Fibroblast of lung (primary cell): ENCODE measurements at regions not wholly inside any gene's neighbourhood (a gene's known extent, or its start where the extent isn't known, plus 50 kb on each side); places are given as distances from the start of the nearest gene placed in this dataset.

Source experiments
- DNase-seq, 2 donors: peaks; one replicate each; pipeline versions ENCODE4 v3.0.0 to v3.0.0-alpha.2; 2010; ENCODE audit warnings: low read depth in 2 of 2
- H2AFZ ChIP-seq: 2 replicates; pipeline ENCODE4 v1.5.1; 2012; ENCODE audit warnings: low read length, control low read depth, inconsistent platforms
- H3K27ac ChIP-seq: 2 replicates; pipeline ENCODE4 v1.5.1; 2011; ENCODE audit warnings: low read length, control low read depth; ENCODE audit not compliant: insufficient read depth
- H3K27me3 ChIP-seq: 2 replicates; pipeline ENCODE4 v1.5.1; 2011; ENCODE audit warnings: mild to moderate bottlenecking, low read length; ENCODE audit not compliant: control insufficient read depth, insufficient read depth
- H3K36me3 ChIP-seq: 2 replicates; pipeline ENCODE4 v1.5.1; 2011; ENCODE audit warnings: low read length; ENCODE audit not compliant: control insufficient read depth, insufficient read depth
- H3K4me1 ChIP-seq: 2 replicates; pipeline ENCODE4 v1.5.1; 2011; ENCODE audit warnings: low read length; ENCODE audit not compliant: control insufficient read depth, insufficient read depth; ENCODE audit errors: extremely low read depth
- H3K4me2 ChIP-seq: 2 replicates; pipeline ENCODE4 v1.5.1; 2011; ENCODE audit warnings: low read length, control low read depth; ENCODE audit not compliant: insufficient read depth; ENCODE audit errors: extremely low read depth
- H3K4me3 ChIP-seq, 4 experiments: fragments of 200-600 bp in 1 of 4; sonication (generic) in 1 of 4; replicated peaks in 1 of 4; 2 replicates each; pipeline ENCODE4 v1.5.1; 2011 to 2016; ENCODE audit warnings: low read length in 4 of 4, low read depth in 3 of 4, mild to moderate bottlenecking in 3 of 4, control low read depth in 2 of 4, inconsistent platforms in 1 of 4, mixed read lengths in 1 of 4; ENCODE audit not compliant: insufficient read depth in 1 of 4; ENCODE audit errors: control extremely low read depth in 1 of 4
- H3K79me2 ChIP-seq: 2 replicates; pipeline ENCODE4 v1.5.1; 2012; ENCODE audit warnings: mild to moderate bottlenecking, low read length, inconsistent platforms; ENCODE audit not compliant: control insufficient read depth, insufficient read depth
- H3K9ac ChIP-seq: 2 replicates; pipeline ENCODE4 v1.5.1; 2011; ENCODE audit warnings: mild to moderate bottlenecking, low read length, control low read depth; ENCODE audit not compliant: insufficient read depth
- H3K9me3 ChIP-seq: 2 replicates; pipeline ENCODE4 v1.5.1; 2012; ENCODE audit warnings: low read depth, low read length; ENCODE audit not compliant: control insufficient read depth, insufficient read depth
- H4K20me1 ChIP-seq: 2 replicates; pipeline ENCODE4 v1.5.1; 2011; ENCODE audit warnings: low read length; ENCODE audit not compliant: control insufficient read depth, insufficient read depth; ENCODE audit errors: extremely low read depth
- CTCF ChIP-seq, 2 donors: IDR thresholded peaks in 1 of 2; conservative IDR thresholded peaks in 1 of 2; 1 replicate in 1 of 2; 2 replicates in 1 of 2; pipeline ENCODE4 v1.5.1; 2011 to 2012; ENCODE audit warnings: low read length in 2 of 2, control low read depth in 1 of 2, inconsistent platforms in 1 of 2, low read depth in 1 of 2, mild to moderate bottlenecking in 1 of 2
- EZH2 ChIP-seq: IDR thresholded peaks from 2 replicates; pipeline ENCODE4 v1.5.1; 2012; ENCODE audit warnings: low read length, control low read depth, mild to moderate bottlenecking; ENCODE audit errors: missing control alignments

DNA sequence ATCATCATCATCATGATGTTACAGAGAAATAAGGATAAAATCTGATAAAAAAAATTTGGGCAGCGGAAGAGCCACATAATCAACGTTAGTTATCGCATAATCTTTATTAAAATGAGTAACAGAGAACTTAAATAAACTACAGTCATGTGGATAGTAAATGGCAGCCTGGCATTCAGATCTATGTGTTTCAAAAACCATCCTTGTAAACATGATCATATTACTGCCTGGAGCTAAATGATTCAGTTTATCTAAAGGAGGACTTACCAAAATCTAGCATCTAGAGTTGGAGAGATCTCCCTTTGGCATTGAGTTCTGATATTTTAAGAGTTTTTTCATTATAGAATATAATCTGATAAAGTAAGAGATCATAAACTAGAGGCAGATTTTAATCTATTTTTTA, 200.1 kb upstream of the MGAT4C start:
- Histone ChIP-seq H3K9ac (no peak overlapping the region), H3K36me3 (no peaks in the 10 kb centered on the region), H3K27me3 (no peaks in the 10 kb centered on the region), H3K4me1 (no peaks in the 10 kb centered on the region), H3K79me2 (no peaks in the 10 kb centered on the region), H3K27ac (no peak overlapping the region), H3K4me2 (no peak overlapping the region), H2AFZ (no peak overlapping the region), H3K9me3 (no peaks in the 10 kb centered on the region), H4K20me1 (no peaks in the 10 kb centered on the region), H3K4me3 (no peak overlapping the region)
- DNase-seq, result no peak
- TF ChIP-seq EZH2, result no peak
- TF ChIP-seq CTCF (conservative IDR thresholded peaks at IDR 0.05 in 1 of 2, IDR thresholded peaks at IDR 0.05 in 1 of 2; ENCODE audit: low read depth in 1 of 2, low read length in 2 of 2), result no peak

DNA sequence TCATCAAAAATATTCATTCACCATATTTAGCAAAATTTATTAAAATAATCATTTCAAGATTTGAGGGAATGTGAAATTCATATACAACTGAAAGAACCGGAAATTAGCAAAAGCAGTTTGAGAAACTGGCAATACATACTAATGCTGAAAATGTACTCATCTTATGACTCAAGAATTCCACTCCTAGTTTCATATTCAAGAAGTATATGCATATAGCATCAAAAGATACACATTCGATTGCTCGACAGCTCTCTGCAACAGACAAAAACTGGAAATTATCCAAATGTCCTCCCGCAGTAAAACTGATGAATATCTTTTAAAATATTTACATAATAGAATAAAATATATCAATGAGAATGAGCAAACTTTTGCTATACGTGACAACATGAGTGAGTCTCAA, 189.2 kb upstream of the MGAT4C start:
- H3K9ac ChIP-seq, result no peak overlapping the region
- no peak overlapping the region for H3K27ac ChIP-seq
- H3K9me3 ChIP-seq, result no peaks in the 10 kb centered on the region
- H3K36me3 ChIP-seq, result no peaks in the 10 kb centered on the region
- no peaks in the 10 kb centered on the region for H4K20me1 ChIP-seq
- H2AFZ ChIP-seq, result no peak overlapping the region
- no peaks in the 10 kb centered on the region for H3K4me1 ChIP-seq
- no peaks in the 10 kb centered on the region for H3K27me3 ChIP-seq
- no peak overlapping the region for H3K4me3 ChIP-seq
- peak in 1 of 2 donors; percentile 31 for DNase-seq
- no peak for TF ChIP-seq CTCF (conservative IDR thresholded peaks at IDR 0.05 in 1 of 2, IDR thresholded peaks at IDR 0.05 in 1 of 2; ENCODE audit: low read depth in 1 of 2, low read length in 2 of 2)
- TF ChIP-seq EZH2, result no peak
- no peak overlapping the region for H3K4me2 ChIP-seq
- H3K79me2 ChIP-seq, result no peaks in the 10 kb centered on the region

- Histone ChIP-seq H4K20me1 (no peaks in the 10 kb centered on the region), H3K9me3 (no peaks in the 10 kb centered on the region), H2AFZ (no peak overlapping the region), H3K36me3 (no peaks in the 10 kb centered on the region), H3K79me2 (no peaks in the 10 kb centered on the region), H3K27ac (no peak overlapping the region), H3K4me1 (no peaks in the 10 kb centered on the region), H3K9ac (no peak overlapping the region), H3K4me2 (no peak overlapping the region), H3K4me3 (no peak overlapping the region), H3K27me3 (no peaks in the 10 kb centered on the region)
- TF ChIP-seq CTCF (conservative IDR thresholded peaks at IDR 0.05 in 1 of 2, IDR thresholded peaks at IDR 0.05 in 1 of 2; ENCODE audit: low read depth in 1 of 2, low read length in 2 of 2), result no peak
- no peak for TF ChIP-seq EZH2
- DNase-seq, result peak in 1 of 2 donors; percentile 15
Measured at GRCh38 chr12:86435053-86435452, 178.9 kb upstream of the MGAT4C start.
